Caki2 (cell line): ENCODE measurements at regions not wholly inside any gene's neighbourhood (a gene's known extent, or its start where the extent isn't known, plus 50 kb on each side); places are given as distances from the start of the nearest gene placed in this dataset.

Source experiments
- DNase-seq: peaks from one replicate; pipeline ENCODE4 v3.0.0-alpha.2; 2015; ENCODE audit warnings: low read depth
- in situ Hi-C: cut with HindIII; loops from 2 replicates; pipeline ENCODE4 v1.10.0; 2016; ENCODE audit warnings: low sequenced_read_pairs, low pct_unique_long_range_greater_than_20kb, mixed read lengths

DNA sequence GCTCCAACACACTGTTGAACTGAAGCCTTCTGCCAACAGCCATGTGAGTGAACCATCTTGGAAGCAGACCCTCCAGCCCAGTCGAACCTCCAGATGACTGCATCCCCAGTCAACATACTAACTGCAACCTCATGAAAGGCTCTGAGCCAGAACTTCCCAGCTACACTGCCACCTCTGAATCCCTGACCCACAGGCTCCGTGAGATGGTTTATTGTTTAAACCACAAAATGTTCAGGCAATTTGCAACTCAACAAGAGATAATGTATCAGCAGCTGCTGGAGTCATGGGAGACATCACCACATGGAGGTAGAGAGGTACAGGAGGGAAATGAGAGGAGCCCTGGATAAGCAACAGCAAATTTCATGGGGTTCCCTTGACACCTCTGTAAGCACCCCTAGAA, 266.4 kb upstream of the NBEA start:
- in situ Hi-C loops, result no loop called here
- DNase-seq, result no peak

DNA sequence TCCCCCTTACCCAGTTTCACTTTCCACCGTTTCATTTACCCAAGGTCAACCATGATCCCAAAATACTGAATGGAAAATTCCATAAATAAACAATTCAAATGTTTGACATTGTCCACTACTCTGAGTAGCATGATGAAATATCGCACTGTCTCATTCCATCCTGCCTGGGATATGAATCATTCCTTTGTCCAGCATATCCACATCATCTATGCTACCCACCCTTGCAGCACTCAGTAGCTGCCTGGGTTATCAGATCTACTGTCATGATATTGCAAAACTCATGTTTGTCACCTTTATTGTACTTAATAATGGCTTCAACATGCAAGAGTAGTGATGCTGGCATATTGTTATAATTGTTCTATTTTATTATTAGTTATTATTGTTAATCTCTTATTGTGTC, 263.9 kb upstream of the NBEA start:
- DNase-seq, result no peak
- in situ Hi-C loops, result no loop called here

DNA sequence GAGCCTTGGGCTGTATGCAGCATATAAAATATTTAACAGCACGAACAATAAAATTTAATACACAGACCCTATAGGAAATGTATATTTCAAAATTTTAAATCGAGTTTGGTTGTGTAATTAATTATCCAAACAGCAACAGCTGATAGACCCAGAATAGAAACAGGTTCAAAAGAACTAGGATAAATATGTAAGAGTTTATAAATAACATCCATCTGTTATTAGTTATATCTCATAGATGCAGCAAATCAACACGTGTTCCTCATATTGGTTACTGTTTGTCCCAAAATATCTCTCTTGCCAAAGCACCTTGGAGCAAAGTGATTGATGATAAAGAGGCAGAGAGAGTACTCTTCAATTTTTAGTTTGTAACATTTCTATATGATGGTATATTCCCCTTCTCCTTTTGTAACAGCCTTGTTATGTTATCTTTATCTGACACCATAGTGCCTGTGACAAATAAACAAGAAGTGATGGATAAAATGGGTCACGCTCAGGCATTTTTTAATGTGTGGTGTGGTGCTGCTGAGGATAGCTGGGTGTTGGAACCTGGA, 260.6 kb upstream of the NBEA start:
- no peak for DNase-seq
- in situ Hi-C loops, result no loop called here

DNA sequence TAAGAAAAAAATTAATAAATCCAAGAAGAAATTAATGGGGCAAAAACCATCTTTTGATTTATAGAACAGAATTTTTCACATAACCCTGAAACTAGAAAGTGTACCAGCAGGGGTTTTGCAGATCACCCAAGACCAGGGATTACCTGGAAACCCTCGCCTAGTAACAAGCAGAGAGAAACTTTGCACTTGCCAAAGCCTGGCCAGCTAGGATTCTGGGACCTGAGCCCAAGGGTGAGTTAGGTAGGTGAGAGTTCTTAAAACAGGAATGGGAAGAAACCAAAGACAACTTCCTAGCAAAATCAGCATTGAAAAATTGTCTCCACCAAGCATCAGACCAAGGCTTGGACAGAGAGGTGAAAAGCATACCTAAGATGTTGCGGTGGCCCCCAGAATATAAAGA, 247.0 kb upstream of the NBEA start:
- in situ Hi-C loops, result no loop called here

DNA sequence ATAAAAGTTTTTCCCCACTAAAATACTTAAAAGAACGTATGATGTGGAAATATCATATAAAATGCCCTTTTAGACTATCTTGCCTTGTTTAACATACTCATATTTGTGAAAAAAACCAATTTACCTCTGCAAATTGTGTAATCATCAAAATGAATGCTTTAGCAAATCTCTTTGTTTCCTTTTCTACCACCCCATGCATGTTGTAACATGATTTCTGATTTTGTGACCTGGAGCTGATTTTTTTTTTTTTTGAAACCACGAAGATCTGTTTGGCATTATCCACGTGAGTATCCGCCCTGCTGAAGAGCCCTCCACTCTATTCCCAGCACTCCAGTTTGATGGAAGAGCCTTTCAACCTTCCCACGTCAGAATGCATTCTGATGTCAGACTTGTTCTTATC, 245.8 kb upstream of the NBEA start:
- no peak for DNase-seq
- in situ Hi-C loops, result no loop called here

More for the DNA sequence above, 247.0 kb upstream of the NBEA start:
- no peak for DNase-seq

DNA sequence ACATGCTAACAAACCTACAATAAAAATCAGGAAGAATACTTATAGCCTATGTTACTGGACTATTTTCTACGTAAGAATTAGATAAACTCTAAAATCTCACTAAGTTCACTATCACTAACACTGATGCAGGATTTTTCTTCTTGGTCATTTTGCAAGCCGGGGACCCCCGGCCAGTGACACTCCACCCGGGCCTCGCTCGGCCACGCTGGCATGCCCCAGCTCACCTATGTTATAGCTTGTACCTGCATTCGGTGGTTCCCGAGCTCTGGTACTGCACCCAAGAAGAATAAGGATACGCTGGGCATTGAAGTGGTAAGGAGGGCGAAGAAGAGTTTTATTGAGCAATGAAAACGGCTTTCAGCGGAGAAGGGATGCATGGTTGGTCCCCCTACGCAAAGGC, 245.3 kb upstream of the NBEA start:
- in situ Hi-C loops, result no loop called here
- no peak for DNase-seq

DNA sequence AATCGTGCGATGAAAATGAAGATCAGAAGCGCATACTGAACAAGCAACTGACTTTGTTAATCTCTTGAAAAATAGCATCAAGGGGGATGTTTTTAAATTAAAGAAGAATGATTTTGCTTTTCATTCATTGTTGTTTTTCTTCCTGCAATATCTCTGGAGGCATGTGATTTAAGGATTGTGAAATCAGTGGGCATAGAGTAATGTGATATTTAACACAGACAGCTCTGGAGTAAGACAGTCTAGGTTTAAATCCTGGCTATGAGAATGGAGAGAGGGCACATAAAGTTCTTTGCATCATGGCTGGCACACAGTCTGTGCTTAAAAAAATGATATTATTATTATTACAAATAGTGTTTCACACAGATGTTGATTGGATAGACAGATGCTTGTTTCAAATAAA, 243.1 kb upstream of the NBEA start:
- DNase-seq, result no peak
- in situ Hi-C loops, result no loop called here

DNA sequence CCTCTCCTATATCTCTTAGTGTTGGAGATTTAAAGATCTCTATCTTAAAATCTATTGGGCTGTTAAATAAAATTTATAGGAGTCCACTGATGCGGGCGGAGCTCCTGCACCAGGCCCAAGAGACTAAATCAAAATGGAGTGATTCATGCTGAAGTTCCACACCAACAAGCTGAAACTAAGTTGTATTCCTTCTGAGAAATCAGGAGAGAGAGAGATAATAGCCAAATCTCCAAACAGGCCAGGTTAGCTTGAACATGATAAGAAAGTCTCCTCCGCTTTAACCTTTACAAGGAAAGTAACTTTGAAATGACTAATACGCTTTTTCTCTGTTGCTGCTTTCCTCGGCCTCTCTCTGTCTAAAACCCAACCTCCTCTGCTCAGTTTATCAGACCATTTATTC, 241.9 kb upstream of the NBEA start:
- DNase-seq, result no peak
- in situ Hi-C loops, result no loop called here

DNA sequence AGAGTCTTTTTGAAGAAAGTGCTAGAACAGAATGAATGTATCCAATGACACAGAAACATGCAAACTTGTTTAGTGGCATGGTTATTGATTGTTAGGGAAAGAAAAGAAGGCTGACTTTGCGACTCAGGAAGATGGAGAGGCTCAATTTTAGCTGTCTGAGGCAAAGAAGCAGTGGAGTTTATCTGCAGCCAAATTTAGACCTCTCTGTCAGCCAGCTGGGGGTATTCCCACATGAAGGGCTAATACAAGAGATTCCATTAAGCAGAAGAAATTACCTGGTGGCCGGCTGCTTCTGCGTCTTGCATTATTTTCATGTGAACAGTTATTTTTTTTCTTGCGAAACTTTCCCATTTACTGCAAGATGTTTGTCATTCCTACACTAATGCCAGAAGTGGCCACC, 240.2 kb upstream of the NBEA start:
- DNase-seq, result no peak
- in situ Hi-C loops, result no loop called here

DNA sequence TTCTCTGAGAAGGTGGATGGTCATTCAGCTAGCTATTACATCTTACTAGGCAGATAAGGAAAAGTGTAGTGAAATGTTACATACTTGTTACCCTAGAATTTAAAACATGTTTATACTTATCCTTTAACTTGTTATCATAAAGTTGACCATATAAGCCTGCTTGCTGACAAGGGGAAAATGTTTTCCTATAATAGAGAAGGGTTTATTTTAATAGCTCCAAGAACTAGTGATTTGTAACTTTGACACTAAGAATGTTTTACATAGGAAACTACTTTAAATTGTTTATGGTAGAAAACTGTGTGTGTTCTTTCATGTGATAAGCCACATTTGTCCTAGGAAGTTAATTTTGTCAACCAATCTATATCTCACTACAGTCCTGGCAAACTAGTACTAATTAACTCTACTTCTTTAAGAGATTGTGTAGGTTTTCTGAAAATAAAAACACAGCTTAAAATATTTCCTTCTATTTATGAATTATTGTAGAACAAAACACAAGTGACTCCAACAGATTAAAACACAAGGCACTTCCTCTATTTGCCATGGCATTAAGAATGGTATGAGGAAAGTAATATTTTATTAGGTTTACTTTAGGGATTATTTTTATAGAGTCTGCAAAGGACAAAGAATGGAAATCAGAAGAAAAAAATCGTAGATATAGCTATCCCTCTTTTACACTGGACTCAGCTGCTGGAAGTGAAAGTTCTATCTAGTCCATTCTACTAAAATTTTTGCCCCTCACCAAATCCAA, 233.3 kb upstream of the NBEA start:
- in situ Hi-C loops, result no loop called here

DNA sequence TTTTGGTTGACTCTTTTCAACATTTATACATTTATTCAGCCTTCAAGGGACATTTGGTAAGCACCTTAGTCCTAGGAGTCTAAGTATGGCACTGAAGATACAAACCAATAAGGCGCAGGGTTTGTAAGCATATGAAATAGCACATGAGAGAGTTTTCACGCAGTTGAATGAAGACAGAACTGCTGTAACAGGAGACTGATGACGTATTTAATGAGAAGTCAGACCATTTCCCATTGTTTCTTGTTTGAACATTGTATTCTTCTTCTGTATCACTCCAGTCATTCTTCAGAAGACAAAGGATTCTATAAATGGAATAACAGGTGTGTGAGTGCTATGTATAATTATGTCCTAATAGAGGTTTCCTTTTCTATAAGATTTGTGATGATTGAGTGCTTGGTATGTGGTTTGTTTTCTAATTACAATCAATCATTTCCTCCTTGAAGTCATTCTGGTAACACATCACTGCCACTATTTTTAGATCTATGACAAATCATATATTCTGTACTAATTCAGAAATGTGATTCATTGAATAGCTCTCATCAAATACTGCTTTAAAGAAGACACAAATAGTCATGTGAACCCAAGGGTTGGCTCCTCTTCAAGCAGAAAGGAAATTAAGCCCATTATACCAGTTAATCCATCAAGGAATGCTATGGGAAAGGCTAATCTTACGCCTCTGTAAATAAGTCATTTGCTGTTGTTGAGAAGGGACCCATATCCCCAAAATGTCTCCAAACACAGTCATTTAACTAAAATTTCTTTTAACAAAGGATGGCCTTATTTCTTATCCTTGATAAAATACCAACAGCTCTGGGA, 222.8 kb upstream of the NBEA start:
- DNase-seq, result no peak
- in situ Hi-C loops, result no loop called here

More for the DNA sequence above, 233.3 kb upstream of the NBEA start:
- no peak for DNase-seq

DNA sequence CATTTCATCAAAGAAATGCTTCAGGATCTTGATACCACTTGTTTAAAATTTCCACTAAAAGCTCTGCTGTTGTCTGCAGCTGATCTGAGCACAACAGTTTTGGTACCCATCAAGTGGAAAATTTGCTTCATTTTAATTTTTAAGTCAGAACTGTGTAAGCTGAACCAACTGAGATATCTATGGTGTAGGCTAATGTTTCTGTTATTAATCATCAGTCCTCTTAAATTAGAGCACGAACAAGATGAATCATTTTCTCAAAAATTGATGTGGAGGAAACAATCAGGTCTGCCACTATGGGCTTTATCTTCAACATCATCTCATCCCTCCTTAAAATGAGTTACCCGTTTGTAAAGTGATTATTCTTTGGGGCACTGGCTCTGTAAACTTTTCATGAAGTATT, 221.5 kb upstream of the NBEA start:
- in situ Hi-C loops, result no loop called here
- DNase-seq, result no peak

DNA sequence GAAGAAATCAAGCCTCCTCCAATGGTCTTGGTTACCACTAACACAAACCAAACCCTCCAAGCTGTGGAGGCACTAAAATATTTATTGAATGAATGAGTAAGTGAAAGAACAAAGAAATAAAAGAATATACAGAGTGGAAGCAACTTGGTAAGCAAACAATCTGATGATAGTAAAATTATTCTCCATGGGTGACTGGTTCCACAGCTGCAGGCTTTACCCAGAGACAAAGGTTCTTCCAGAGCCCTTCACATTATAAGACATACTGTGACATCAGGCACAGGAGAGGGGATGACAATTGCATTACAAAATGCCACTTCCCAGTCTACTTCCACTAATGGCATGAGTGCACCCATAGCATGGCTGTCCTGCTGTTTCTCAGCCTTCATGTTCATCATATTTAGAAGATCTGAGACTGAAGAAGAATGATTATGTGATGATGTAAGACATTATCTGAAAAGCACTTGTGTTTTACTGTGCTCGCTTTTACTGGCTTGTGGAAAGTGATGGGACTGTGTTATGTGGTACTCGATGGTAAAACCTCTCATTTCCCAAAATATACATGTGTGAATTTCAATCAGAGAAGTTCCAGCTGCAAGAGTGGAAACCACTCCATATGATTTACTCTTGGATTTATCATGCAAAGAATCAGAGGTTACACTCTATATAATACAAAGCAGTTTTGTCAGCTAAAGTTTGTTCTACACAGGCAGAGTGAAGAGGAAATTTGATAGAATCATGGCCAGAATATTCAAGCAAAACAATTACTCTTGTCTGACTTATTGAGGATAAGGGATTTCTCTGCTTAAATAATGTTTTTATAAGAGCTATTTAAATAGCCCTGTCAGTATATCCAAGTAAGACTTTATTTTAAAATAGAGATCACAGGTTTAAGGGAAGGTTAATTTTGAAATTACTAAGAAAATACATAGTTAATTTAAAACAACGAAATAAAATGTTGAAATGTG, 220.2 kb upstream of the NBEA start:
- in situ Hi-C loops, result no loop called here
- DNase-seq, result no peak

DNA sequence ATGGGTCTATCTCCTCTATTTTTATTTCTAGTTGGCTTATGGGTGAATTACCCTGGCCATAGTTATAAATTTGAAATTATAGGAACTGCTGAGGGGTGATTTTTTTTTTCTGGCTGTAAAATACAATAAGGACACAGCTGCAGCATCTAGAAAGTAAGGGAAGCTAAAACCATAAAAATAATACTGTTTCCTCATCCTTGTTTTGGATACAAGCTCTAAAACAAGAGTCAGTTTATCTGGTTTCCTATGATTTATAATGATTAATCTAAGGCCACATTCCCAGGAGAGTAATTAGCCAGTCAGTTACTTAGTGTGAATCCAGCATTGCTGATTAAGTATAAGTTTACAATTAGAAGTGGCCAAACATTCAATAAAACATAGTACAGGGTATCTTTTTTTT, 219.1 kb upstream of the NBEA start:
- in situ Hi-C loops, result no loop called here
- DNase-seq, result no peak

DNA sequence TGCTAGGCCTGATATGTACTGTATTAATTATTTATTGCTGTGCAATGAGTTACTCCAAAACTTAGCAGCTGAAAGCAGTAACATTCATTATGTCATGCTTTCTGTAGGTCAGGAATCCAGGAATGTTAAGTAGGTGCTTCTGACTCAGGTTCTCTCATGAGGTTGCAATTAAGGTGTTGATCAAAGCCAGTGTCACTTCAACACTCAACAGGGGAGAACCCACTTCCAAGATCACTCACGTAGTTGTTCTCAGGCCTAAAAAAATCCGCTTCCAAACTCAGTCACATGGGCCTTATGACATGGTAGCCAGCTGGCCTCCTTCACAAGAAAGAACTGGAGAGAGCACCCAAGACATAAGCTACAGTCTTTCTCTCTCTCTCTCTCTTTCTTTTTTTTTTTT, 211.1 kb upstream of the NBEA start:
- in situ Hi-C loops, result no loop called here
- DNase-seq, result no peak

DNA sequence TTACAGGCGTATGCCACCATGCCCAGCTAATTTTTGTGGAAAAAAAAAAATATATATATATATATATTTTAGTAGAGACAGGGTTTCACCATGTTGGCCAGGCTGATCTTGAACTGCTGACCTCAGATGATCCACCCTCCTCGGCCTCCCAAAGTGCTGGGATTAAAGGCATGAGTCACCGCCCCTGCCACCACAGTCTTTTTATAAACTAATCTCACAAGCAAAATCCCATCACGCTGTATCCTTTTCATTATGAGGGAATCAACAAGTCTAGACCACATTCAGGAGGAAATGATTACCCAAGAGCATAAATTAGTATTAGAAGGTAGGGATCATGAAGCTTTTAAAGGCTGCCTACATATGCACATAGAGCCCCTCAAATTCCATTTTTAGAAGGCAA, 210.6 kb upstream of the NBEA start:
- DNase-seq, result no peak
- in situ Hi-C loops, result no loop called here

DNA sequence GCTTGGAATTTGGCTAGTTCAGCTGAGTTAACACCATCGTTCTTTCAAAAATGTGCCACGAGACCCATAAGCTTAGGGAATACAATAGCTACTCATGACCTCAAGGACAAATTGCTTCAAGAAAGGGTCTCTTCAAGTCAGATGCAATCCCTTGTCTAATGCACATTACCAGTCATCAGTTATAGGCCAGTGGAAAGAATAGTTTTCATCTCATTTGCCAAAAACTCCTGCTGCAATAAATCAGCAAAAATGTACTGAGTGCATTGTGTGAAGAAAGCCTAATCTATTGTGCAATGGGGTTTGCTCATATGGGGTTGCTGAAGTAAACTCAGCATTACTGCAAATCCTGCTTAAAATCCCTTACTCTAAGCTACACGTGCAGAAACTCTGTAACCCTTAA, 208.3 kb upstream of the NBEA start:
- DNase-seq, result no peak
- in situ Hi-C loops, result no loop called here

DNA sequence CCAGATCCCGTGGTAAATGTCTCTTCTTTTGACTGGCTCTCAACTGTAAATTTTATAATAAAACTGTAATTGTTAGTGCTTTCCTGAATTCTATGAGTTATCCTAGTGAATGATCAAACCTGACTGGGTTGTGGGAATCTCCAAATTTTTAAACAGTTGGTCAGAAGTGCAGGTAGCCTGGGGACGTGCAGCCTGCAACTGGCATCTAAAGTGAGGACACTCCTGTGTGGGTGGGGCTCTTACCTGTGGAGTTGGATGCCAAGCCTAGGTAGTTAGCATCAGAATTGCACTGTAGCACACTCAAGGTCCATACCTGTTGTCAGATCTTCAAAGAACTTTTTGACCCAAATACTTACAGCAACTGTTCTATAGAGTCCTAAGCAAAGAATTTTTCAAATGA, 207.1 kb upstream of the NBEA start:
- DNase-seq, result no peak
- in situ Hi-C loops, result no loop called here
